HG02981 (cell line): ENCODE measurements at regions not wholly inside any gene's neighbourhood (a gene's known extent, or its start where the extent isn't known, plus 50 kb on each side); places are given as distances from the start of the nearest gene placed in this dataset.

ENCODE experiments used
- ATAC-seq: cut with Tn5 transposase; IDR thresholded peaks from one replicate; pipeline ENCODE4 v1.9.1; 2021; ENCODE audit warnings: mild to moderate bottlenecking, moderate library complexity; ENCODE audit not compliant: unreplicated experiment

DNA sequence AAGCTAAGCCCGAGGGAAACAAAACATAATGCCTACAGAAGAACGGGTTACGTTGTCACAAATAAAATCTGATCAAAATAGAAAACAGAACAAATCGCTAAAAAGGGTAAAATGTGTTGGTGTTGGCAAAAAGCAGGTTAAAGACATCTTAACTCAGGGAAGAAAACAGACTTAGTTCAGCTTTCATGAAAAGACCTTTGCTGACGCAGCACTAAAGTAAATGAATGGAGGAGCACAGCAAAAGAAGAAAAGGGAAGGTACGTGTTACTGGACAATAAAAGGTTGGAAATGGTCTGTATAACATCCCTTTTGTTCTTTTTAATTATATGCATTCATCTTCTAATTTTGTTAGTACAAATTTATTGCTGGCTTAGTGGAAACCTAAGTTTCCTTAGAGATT is 117.4 kb upstream of the DSEL start:
- no peak for ATAC-seq

DNA sequence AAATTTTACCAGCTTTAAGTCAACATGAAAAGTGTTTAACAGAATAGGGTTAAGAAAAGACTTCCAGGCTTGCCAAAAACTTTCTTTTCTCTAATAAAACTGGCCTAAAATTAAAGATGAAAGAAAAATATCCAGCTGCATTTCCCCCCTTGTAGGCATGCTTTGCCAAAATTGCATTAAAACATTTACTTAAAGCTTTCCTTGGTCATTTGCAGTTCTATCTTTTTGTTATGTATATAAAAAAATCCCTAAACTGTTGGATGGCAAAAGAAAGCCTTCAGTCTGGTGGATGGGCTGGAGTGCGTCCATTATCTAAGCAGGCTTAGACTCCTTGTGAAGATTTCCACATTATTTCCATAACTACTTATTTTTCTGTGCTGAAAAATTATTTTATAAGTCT is 105.4 kb upstream of the DSEL start:
- ATAC-seq = no peak

DNA sequence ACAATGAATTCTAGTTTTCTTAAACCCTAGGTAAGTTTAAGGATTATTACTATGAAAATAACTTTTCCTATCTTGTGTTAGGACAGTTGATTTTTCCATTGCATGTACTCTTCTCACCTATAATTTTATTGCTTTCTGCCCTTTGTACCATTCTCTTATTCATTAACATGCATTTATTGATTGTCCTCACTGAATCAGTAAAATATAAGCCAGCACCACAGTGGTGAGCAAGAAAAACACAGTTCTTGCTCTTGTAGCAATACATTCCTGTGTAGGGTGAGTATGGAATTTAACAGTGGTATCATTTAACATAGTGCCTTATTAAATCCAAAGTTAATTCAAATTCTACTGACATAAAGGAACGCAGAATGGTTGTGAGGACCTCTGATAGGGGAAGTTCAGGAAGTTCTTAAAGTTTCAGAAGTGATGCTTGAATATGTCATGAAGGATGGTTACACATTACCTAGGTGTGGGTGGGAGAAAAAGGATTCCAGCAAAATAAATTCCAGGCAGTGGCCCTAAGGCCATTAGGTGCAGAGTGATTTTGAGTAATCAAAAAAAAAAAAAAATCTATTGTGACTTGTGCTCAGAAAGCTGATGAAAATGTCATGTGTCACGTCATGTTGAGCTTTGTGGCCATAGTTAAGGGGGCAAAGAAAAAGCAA is 104.7 kb upstream of the DSEL start:
- ATAC-seq = no peak

DNA sequence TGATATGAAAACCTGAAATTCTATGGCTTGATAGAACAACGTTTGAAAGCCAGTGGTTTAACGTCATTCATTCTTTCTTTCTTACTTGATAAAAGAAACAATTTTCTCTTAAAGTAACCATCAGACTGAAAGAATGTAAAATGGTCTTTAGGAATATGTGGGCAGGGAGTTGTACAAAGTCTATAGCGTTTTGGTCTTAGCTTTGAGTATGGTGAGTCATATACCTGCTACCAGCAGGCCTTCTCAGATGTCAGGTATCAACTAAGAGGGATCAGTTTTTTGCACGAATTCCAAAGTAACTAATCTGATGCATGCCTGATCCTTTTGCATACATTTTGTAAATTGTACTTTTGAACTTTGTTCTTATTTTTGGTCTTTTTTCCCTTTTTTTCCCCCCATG is 101.5 kb upstream of the DSEL start:
- ATAC-seq = no peak

DNA sequence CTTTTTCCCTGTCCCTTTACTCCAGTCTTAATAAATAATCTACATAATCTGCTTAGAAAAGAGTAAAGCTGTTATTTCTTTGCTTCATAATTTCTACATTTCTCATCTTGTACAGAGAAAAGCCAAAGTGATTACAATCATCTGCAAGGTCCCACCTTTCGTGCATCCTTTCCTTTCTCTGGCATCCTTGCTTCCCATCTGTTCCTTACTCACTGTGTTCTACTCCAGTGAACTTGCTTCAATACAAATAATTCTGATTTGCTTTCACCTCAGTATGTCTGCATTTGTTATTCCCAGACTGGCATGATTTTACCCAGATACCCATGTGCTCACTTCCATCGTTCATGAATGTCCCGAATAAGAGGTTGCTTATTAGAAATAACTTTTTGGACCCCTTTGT is 99.4 kb upstream of the DSEL start:
- ATAC-seq = no peak

DNA sequence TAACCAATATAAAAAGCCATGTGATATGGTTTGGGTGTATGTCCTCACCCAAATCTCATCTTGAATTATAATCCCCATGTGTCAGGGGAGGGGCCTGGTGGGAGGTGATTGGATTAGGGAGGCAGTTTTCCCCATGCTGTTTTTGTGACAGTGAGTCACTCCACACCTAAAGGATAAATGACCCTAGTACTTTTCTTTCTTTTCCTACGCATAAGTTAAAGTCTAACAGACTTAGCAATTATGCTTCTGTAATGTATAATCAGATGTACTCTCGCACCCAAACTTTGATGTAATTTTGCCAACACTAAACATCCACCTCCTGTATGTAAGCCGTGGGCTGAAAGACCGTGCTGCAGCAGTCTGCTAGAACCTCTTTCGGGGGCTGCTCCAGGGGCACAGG is 97.2 kb upstream of the DSEL start:
- no peak for ATAC-seq

DNA sequence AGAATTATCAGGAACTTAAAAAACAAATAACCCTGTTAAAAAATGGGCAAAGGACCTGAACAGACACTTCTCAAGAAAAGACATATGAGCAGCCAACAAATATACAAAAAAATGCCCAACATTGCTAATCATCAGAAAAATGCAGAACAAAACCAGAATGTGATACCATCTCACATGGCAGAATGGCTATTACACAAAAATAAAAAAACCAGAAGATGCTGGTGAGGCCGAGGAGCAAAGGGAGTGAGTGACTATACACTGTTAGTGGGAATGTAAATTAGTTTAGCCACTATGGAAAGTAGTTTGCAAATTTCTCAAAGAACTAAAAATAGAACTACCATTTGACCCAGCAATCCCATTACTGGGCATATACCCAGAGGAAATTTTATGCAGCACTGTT is 95.8 kb upstream of the DSEL start:
- no peak for ATAC-seq

DNA sequence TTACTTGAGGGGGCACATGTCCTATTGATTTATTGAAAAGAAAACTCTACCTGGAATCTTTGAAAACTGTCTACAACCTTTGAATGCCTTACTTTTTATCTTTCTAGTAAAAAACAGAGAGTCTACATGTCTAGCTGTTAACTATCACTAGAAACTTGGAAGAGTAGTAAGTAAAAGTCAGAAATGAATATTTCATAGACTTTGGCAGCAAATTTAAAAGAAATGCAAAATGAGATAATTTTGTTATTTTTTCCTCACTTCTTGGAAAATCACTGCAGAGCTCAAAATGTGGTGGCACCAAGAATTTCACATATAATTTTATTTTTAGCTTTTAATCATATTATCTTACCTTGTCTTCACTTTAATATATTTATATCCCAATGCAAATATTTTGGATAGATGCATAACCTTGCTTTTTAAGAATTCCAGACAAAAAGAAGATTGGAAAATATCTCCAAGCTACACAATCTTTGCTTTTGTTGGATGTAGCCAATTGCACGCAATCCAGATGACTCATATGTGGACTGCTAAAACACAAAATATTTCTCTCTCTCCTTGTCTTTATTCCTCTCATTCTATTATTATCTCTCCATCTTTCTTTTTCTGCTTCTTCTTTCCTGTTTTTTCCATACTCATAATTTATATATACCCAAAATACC is 92.2 kb upstream of the DSEL start:
- ATAC-seq = no peak

DNA sequence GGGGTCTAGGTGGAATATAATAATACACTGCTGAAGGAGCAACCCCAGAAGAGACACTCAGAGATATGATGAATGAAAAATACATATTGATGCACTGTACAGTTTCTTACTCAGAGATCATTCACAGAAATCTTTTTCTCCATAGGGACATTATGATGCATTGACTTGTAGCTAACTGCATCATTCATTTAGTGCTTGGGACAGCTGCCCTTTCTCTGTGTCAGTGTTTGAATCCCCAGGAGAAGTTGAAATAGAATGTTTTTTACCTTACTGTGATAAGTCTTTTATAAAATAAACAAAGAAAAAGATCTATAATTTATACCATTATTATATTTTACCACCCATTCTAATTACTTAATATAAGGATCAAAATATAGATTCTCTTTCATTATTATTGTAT is 91.7 kb upstream of the DSEL start:
- no peak for ATAC-seq

DNA sequence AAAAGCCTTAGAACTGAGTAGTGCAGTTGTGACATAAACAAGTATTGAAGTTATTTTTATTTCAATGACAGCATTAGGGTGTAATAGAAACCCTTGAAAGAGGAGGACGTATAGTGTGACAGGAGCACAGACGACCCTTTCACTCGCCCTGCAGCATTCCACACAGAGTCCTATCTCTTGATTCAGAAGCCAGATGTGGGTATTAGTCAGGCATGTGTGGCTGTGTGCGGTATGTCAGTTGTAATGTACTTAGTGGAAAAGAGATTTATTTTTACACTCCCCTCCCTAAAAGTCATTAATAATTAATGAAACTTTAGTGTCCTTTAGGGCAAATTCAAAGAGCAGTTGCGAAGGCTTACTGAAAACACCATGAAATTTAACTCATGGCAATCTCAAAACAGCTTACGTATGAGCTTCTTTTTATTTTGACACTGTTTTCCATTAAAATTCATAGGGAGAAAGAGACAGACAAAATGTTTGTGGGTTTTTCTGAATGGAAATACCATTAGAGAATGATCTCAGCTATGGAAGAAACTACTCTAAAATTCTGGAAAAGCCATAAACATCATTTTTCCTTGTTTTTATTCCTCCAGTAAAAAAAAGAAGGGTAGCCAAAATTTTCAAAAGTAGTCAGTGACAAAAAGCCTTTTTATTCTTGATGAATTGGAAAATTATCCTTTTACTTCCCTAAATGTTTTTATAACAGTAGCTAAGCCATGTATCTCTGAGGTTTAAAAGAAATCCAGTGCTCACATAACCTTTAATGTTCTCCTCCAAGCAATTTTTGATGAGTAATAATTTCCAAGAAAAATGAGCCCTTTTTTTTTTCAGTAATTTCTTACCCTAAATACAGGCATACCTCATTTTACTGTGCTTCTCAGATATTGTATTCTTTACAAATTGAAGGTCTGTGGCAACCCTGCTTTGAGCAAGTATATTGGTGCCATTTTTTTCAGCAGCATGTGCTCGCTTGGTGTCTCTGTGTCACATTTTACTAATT is 84.0 kb upstream of the DSEL start:
- no peak for ATAC-seq

DNA sequence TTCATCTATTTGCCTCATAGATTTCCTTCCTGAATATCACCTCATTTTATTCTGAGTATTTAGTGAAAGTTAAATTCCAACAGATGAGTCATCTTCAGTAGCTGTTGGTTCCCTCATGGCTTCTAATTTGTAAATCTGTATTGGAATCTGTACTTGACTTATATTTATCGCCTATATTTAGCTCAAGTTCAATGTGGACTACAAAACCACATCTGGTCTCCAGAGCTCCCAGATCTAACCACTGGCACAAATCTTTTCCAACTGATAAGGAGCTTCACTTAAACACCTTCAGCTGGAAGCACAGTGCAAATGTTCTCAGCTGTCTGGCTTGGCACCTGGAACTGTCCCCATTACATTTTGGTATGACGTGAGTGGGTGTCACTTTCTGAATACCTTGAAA is 82.8 kb upstream of the DSEL start:
- no peak for ATAC-seq

DNA sequence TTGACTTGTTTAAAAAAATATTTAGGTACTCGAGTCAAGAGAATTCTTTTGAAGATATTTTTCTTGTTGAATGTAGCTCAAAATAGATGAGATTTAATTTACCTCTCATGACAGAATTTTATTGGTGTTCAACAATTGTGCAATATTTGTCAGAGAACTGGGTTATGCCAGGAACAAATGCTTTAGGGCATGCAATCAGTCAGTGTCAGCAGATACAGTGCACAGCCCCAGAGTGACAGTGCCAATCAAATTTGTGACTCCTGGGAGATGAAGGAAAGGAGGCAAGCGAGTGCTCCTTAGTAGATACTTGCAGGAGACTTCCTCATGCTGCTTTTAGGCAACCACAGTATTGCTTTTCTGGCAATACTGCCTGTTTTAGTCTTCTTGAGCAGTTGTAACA is 81.2 kb upstream of the DSEL start:
- ATAC-seq = no peak

DNA sequence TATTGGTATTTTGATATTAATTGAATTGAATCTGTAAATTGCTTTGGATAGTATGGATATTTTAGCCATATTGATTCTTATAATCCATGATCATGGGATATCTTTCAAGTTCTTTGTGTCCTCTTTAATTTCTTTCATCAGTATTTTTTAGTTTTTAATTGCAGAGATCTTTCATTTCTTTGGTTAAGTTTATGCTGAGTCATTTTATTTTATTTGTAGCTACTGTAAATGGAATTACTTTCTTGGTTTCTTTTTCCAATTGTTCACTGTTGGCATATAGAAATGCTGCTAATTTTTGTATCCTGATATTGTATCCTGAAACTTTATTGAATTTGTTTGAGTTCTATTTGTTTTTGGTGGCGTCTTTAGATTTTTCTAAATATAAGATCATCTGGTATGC is 79.5 kb upstream of the DSEL start:
- no peak for ATAC-seq

DNA sequence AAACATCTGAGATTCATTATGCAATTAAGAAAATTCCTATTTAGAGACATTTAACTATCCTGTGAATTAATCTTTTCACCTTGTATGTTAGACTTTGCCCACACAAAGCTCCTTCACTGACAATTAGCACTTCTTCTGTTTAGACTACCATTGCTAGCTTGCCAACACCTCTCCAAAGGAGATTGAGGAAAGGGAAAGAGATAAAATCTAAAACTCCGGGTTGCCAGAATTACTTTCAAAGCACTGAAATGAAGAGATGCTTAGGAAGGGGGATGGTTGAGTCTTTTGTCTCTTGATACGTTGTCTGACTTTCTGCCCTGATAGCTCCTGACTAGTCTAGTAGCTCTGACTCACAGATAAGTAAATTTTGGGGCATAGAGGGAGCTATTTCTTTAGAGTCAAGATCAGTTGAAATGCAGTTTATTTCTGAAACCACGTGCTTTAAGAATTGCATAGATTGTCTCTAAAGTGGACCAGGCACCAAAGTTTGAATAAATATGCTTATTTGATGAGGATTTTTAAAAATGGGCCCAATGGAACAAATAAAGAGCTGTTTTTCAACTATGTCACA is 74.1 kb upstream of the DSEL start:
- no peak for ATAC-seq

DNA sequence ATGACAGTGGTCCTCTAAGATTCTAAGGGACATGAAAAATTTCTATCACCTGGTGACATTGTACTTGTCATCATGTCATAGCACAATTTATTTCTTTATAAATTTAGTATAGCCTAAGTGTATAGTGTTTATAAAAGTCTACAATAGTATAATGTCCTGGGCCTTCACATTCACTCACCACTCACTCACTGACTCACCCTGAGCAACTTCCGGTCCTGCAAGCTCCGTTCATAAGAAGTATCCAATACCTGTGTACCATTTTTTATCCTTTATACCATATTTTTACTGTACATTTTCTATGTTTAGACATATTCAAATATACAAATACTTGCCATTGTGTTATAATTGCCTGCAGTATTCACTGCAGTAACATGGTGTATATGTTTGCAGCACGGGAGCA is 72.8 kb upstream of the DSEL start:
- ATAC-seq = no peak

DNA sequence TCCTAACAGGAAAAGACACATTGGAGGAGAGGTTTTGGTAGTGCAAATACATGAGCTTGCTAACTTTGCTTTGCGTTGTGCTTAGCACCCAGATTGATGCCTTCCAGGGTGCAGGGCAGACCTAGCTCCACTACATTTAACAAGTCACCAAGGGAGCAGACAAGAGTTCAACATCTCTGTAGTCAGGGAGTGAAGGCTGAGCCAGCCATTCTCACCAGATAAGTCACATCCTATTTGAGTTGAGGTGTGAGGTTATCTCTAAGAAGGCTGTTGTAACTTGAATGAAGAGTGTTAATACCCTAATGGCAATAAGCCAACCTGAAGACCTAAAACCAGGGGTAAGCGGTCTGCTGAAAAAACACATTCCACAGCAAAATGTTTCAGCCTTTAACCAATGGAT is 69.6 kb upstream of the DSEL start:
- no peak for ATAC-seq

DNA sequence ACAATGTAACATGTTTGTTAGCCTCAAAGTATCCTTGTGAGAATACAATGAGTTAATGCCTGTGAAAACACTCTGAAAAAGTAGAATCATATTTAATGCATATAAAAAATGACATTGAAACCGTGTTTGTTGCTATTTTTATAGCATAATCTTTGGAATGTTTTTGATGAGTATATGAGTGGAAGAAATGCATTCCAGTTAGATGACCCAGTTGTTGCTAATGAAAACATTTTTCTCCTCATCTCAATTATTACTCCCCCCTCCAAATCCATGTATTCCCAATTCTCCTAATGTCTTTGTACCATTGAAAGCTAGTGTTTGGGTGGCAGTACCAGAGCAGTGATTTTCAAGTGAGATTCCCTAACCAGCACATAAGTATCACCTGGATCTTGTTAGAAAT is 67.1 kb upstream of the DSEL start:
- no peak for ATAC-seq

DNA sequence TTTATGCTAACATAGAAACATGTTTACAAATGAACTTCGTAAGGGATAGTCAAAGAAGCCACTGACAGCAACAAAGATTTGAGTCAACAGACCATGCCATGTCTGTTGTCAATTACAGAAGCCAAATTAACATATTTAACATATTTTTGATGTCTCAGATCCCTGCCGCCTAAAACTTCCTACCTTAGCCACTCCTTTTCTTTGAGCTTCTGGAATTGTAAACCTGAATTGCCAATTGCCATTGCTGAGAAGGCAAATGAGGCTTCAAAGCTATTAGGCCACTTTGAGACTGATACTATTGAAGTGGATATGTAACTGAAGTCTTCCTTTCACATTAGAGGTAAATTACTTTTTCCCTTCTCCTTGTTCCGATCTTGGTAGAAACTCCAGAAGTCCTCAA is 66.0 kb upstream of the DSEL start:
- ATAC-seq = no peak

DNA sequence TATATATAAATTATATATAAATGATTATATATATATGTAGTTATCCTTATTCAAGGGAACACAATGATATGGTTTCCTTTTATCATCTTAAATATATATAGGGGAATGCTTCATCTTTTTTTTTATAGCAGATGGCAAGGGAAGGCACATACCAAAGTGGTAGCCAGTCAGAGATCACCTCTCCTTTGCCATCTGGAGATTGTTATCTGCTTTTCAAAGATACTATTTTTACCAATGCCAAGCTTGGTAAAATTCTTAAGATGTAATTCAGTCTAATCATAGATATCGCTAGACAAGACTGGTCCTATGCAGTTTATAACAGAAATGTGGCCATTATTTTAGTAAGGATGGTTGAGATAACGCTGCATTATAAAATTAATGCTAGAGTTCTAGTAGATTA is 64.7 kb upstream of the DSEL start:
- ATAC-seq = no peak

DNA sequence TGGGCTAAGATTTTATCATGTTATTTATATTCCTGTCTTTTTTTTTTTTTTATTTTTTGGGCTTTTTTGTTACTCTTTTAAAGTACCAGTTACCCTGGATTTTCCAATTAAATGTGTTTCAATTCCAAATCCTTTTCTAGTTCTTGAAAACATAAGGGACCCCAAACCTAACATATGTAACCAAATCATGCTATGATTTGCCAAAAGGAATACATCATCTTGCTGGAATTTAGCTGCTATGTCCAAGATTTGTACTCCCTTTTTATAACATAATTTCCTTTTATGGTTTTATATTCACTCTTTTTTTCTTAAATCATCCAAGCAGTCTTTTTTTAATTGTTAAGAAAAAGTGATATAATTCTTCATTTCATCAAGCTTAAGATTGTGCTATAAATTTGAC is 60.9 kb upstream of the DSEL start:
- no peak for ATAC-seq

DNA sequence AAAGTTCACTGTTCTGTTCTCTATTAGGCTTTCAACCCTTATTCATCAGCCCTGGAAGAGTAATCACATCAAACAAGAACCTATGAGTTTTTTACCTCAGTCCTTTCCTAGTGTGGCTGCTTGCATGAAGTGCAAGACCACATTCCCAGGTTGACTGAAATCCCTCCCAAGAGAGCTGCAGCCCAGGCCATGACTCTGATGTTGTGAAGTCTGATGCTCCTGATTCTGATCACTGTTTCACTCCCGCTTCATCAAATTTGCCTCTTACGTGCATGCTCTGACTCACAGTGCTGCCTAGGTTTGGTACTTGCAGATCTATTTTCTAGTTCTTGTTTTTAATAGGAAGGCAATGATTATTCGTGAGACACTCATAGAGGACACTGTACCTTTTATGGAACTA is 58.2 kb upstream of the DSEL start:
- ATAC-seq = no peak

DNA sequence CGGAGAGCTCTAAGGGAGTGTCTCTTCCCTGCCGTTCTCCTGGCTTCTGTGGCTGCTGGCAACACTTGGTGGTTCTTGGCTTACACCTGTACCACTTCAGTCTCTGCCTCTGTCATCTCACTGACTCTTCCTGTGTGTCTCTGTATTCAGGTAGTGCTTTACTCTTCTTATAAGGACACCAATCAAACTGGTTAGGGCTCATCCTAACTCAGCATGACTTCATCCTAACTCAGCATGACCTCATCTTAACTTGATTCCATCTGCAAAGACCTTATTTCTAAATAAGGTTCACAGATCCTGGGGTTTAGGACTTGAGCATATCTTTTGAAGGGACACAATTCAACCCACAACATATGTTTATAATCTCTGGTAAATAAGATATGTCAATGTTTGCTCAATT is 51.6 kb upstream of the DSEL start:
- ATAC-seq = no peak
